Stomach (tissue), 4 donors: ENCODE measurements at regions not wholly inside any gene's neighbourhood (a gene's known extent, or its start where the extent isn't known, plus 50 kb on each side); places are given as distances from the start of the nearest gene placed in this dataset.

Experiments used
- CTCF ChIP-seq, 7 experiments: fragments of 450-650 bp in 4 of 7; fragments of 200-600 bp in 3 of 7; sonication (generic) in 3 of 7; IDR thresholded peaks; one replicate each; pipeline ENCODE4 v1.5.1; 2016 to 2019; ENCODE audit warnings: antibody characterized with exemption in 7 of 7, control low read depth in 2 of 7, mild to moderate bottlenecking in 1 of 7
- EP300 ChIP-seq: sonication (generic); formaldehyde crosslinking; IDR thresholded peaks from one replicate; pipeline ENCODE4 v1.6.1; 2017; ENCODE audit warnings: antibody characterized with exemption
- POLR2A ChIP-seq, 4 donors: fragments of 450-650 bp; IDR thresholded peaks; one replicate each; pipeline ENCODE4 v1.6.1; 2016; ENCODE audit warnings: antibody characterized with exemption in 4 of 4, control low read depth in 2 of 4, mild to moderate bottlenecking in 1 of 4, moderate library complexity in 1 of 4
- POLR2AphosphoS5 ChIP-seq, 3 donors: sonication (generic); formaldehyde crosslinking; IDR thresholded peaks; one replicate each; pipeline ENCODE4 v1.6.1; 2016; ENCODE audit warnings: antibody characterized with exemption in 3 of 3

- TF ChIP-seq CTCF (IDR thresholded peaks at IDR 0.05) = no peak
- TF ChIP-seq EP300 = no peak
- TF ChIP-seq POLR2A (IDR thresholded peaks at IDR 0.05) = no peak
- no peak for TF ChIP-seq POLR2AphosphoS5 (IDR thresholded peaks at IDR 0.05)
Measured at GRCh38 chr11:87589082-87589481, 551.3 kb downstream of the TMEM135 start.
